HEK293 (cell line): ENCODE measurements at regions not wholly inside any gene's neighbourhood (a gene's known extent, or its start where the extent isn't known, plus 50 kb on each side); places are given as distances from the start of the nearest gene placed in this dataset.
A peak's percentile ranks its signal among the peaks of the same experiment; 100 is the strongest.

Source experiments
- HOXD13 ChIP-seq: sonication (generic); formaldehyde crosslinking; IDR thresholded peaks from 2 replicates; pipeline ENCODE4 v1.8.0; 2022; ENCODE audit warnings: missing genetic modification reagents, borderline replicate concordance
- MEIS1 ChIP-seq: sonication (generic); formaldehyde crosslinking; IDR thresholded peaks from 2 replicates; pipeline ENCODE4 v1.8.1; 2022; ENCODE audit warnings: missing genetic modification reagents, mild to moderate bottlenecking, borderline replicate concordance
- MYNN ChIP-seq: fragments of 450-650 bp; formaldehyde crosslinking; IDR thresholded peaks from 2 replicates; pipeline ENCODE4 v1.5.1; 2016; ENCODE audit warnings: missing biosample characterization, missing genetic modification characterization, borderline replicate concordance
- REPIN1 ChIP-seq: fragments of 450-650 bp; formaldehyde crosslinking; IDR thresholded peaks from 2 replicates; pipeline ENCODE4 v1.5.1; 2017; ENCODE audit warnings: missing biosample characterization, missing genetic modification characterization, low read depth
- SETDB1 ChIP-seq: IDR thresholded peaks from one replicate; pipeline ENCODE4 v1.6.1; 2017; ENCODE audit warnings: mild to moderate bottlenecking, low read length, moderate library complexity, mixed read lengths; ENCODE audit not compliant: insufficient read length
- TSHZ1 ChIP-seq: fragments of 450-650 bp; formaldehyde crosslinking; IDR thresholded peaks from 2 replicates; pipeline ENCODE4 v1.5.1; 2016; ENCODE audit warnings: missing biosample characterization, missing genetic modification characterization, borderline replicate concordance
- ZBTB1 ChIP-seq: fragments of 450-650 bp; formaldehyde crosslinking; IDR thresholded peaks from 2 replicates; pipeline ENCODE4 v1.5.1; 2016; ENCODE audit warnings: missing biosample characterization, missing genetic modification characterization
- ZBTB44 ChIP-seq: fragments of 450-650 bp; IDR thresholded peaks from 2 replicates; pipeline ENCODE4 v1.5.1; 2018; ENCODE audit warnings: missing biosample characterization, mild to moderate bottlenecking, missing genetic modification characterization
- ZBTB48 ChIP-seq: fragments of 450-650 bp; formaldehyde crosslinking; IDR thresholded peaks from 2 replicates; pipeline ENCODE4 v1.5.1; 2016; ENCODE audit warnings: missing biosample characterization, missing genetic modification characterization
- ZNF148 ChIP-seq: fragments of 450-650 bp; formaldehyde crosslinking; IDR thresholded peaks from 2 replicates; pipeline ENCODE4 v1.5.0; 2017; ENCODE audit warnings: missing biosample characterization, missing genetic modification characterization, borderline replicate concordance
- ZNF157 ChIP-seq: fragments of 450-650 bp; formaldehyde crosslinking; IDR thresholded peaks from 2 replicates; pipeline ENCODE4 v1.5.1; 2016; ENCODE audit warnings: missing biosample characterization, missing genetic modification characterization
- ZNF19 ChIP-seq: fragments of 450-650 bp; formaldehyde crosslinking; IDR thresholded peaks from 2 replicates; pipeline ENCODE4; 2016; ENCODE audit warnings: missing biosample characterization, missing genetic modification characterization, low read depth
- ZNF202 ChIP-seq: fragments of 450-650 bp; formaldehyde crosslinking; IDR thresholded peaks from 2 replicates; pipeline ENCODE4 v1.5.1; 2016; ENCODE audit warnings: missing biosample characterization, missing genetic modification characterization, borderline replicate concordance
- ZNF354C ChIP-seq: fragments of 450-650 bp; formaldehyde crosslinking; IDR thresholded peaks from 2 replicates; pipeline ENCODE4 v1.5.1; 2016; ENCODE audit warnings: missing biosample characterization, missing genetic modification characterization, low read depth, borderline replicate concordance
- ZNF391 ChIP-seq: fragments of 450-650 bp; formaldehyde crosslinking; IDR thresholded peaks from 2 replicates; pipeline ENCODE4 v1.5.1; 2016; ENCODE audit warnings: low read depth, missing biosample characterization, missing genetic modification characterization, borderline replicate concordance
- ZNF433 ChIP-seq: fragments of 450-650 bp; formaldehyde crosslinking; IDR thresholded peaks from 2 replicates; pipeline ENCODE4 v1.5.1; 2016; ENCODE audit warnings: missing biosample characterization, missing genetic modification characterization, low read depth
- ZNF549 ChIP-seq: fragments of 450-650 bp; IDR thresholded peaks from 2 replicates; pipeline ENCODE4 v1.5.1; 2018; ENCODE audit warnings: missing biosample characterization, missing genetic modification characterization, mild to moderate bottlenecking, inconsistent platforms, moderate library complexity
- ZNF660 ChIP-seq: fragments of 450-650 bp; IDR thresholded peaks from 2 replicates; pipeline ENCODE4 v1.5.1; 2018; ENCODE audit warnings: missing biosample characterization, mild to moderate bottlenecking, missing genetic modification characterization
- ZNF692 ChIP-seq: fragments of 450-650 bp; formaldehyde crosslinking; IDR thresholded peaks from 2 replicates; pipeline ENCODE4 v1.5.1; 2016; ENCODE audit warnings: missing biosample characterization, missing genetic modification characterization
- ZNF791 ChIP-seq: fragments of 450-650 bp; formaldehyde crosslinking; IDR thresholded peaks from 2 replicates; pipeline ENCODE4 v1.5.1; 2016; ENCODE audit warnings: missing biosample characterization, missing genetic modification characterization
- TF ChIP-seq, protein P1 (sequence below): fragments of 450-650 bp; formaldehyde crosslinking; IDR thresholded peaks from 2 replicates; pipeline ENCODE4 v1.5.1; 2017; ENCODE audit warnings: missing biosample characterization, mild to moderate bottlenecking, missing genetic modification characterization, moderate library complexity
- TF ChIP-seq, protein P2 (sequence below): fragments of 450-650 bp; formaldehyde crosslinking; IDR thresholded peaks from 2 replicates; pipeline ENCODE4 v1.5.1; 2016; ENCODE audit warnings: missing biosample characterization, missing genetic modification characterization
- TF ChIP-seq, protein P3 (sequence below): fragments of 450-650 bp; formaldehyde crosslinking; IDR thresholded peaks from 2 replicates; pipeline ENCODE4 v1.5.1; 2017; ENCODE audit warnings: missing biosample characterization, missing genetic modification characterization

- TF ChIP-seq HOXD13 (CRISPR knock-in tag) (no peak), TSHZ1 (tag by site-specific recombination) (no peak), ZNF157 (tag by site-specific recombination) (no peak), ZBTB44 (tag by site-specific recombination) (peak; percentile 73; the same call in 1 of the 2 replicates), REPIN1 (tag by site-specific recombination) (no peak), MYNN (tag by site-specific recombination) (no peak), ZBTB1 (tag by site-specific recombination) (no peak), MEIS1 (CRISPR knock-in tag) (no peak), ZNF19 (tag by site-specific recombination) (no peak), ZNF391 (tag by site-specific recombination) (no peak), ZNF433 (no peak), SETDB1 (no peak), ZNF660 (tag by site-specific recombination) (no peak), ZNF692 (no peak), ZNF791 (tag by site-specific recombination) (no peak), ZNF202 (no peak), ZNF148 (no peak), ZNF549 (tag by site-specific recombination) (peak; percentile 81), ZBTB48 (tag by site-specific recombination) (no peak), ZNF354C (tag by site-specific recombination) (no peak)
- TF ChIP-seq, protein P1, sequence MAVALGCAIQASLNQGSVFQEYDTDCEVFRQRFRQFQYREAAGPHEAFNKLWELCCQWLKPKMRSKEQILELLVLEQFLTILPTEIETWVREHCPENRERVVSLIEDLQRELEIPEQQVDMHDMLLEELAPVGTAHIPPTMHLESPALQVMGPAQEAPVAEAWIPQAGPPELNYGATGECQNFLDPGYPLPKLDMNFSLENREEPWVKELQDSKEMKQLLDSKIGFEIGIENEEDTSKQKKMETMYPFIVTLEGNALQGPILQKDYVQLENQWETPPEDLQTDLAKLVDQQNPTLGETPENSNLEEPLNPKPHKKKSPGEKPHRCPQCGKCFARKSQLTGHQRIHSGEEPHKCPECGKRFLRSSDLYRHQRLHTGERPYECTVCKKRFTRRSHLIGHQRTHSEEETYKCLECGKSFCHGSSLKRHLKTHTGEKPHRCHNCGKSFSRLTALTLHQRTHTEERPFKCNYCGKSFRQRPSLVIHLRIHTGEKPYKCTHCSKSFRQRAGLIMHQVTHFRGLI: no peak
- TF ChIP-seq, protein P2, sequence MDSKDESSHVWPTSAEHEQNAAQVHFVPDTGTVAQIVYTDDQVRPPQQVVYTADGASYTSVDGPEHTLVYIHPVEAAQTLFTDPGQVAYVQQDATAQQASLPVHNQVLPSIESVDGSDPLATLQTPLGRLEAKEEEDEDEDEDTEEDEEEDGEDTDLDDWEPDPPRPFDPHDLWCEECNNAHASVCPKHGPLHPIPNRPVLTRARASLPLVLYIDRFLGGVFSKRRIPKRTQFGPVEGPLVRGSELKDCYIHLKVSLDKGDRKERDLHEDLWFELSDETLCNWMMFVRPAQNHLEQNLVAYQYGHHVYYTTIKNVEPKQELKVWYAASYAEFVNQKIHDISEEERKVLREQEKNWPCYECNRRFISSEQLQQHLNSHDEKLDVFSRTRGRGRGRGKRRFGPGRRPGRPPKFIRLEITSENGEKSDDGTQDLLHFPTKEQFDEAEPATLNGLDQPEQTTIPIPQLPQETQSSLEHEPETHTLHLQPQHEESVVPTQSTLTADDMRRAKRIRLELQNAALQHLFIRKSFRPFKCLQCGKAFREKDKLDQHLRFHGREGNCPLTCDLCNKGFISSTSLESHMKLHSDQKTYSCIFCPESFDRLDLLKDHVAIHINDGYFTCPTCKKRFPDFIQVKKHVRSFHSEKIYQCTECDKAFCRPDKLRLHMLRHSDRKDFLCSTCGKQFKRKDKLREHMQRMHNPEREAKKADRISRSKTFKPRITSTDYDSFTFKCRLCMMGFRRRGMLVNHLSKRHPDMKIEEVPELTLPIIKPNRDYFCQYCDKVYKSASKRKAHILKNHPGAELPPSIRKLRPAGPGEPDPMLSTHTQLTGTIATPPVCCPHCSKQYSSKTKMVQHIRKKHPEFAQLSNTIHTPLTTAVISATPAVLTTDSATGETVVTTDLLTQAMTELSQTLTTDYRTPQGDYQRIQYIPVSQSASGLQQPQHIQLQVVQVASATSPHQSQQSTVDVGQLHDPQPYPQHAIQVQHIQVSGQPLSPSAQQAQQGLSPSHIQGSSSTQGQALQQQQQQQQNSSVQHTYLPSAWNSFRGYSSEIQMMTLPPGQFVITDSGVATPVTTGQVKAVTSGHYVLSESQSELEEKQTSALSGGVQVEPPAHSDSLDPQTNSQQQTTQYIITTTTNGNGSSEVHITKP: no peak
- TF ChIP-seq, protein P3, sequence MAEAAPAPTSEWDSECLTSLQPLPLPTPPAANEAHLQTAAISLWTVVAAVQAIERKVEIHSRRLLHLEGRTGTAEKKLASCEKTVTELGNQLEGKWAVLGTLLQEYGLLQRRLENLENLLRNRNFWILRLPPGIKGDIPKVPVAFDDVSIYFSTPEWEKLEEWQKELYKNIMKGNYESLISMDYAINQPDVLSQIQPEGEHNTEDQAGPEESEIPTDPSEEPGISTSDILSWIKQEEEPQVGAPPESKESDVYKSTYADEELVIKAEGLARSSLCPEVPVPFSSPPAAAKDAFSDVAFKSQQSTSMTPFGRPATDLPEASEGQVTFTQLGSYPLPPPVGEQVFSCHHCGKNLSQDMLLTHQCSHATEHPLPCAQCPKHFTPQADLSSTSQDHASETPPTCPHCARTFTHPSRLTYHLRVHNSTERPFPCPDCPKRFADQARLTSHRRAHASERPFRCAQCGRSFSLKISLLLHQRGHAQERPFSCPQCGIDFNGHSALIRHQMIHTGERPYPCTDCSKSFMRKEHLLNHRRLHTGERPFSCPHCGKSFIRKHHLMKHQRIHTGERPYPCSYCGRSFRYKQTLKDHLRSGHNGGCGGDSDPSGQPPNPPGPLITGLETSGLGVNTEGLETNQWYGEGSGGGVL (tag by site-specific recombination): no peak
These were observed 66.6 kb upstream of the SPATA31E1 start (continued) for GRCh38 chr9:87816036-87816435.
